Hepatocyte (in vitro differentiated cells): ENCODE measurements at regions not wholly inside any gene's neighbourhood (a gene's known extent, or its start where the extent isn't known, plus 50 kb on each side); places are given as distances from the start of the nearest gene placed in this dataset.

Experiments
- DNase-seq: peaks from one replicate; pipeline ENCODE4 v3.0.0-alpha.2; 2016; ENCODE audit warnings: low spot score
- H2AFZ ChIP-seq: fragments of 200-600 bp; sonication (generic); 2 replicates; pipeline ENCODE4 v1.6.0; 2016; ENCODE audit warnings: antibody characterized with exemption, mild to moderate bottlenecking
- H3K27ac ChIP-seq: fragments of 200-600 bp; sonication (generic); 2 replicates; pipeline ENCODE4 v1.5.1; 2016; ENCODE audit warnings: mild to moderate bottlenecking
- H3K27me3 ChIP-seq: fragments of 200-600 bp; sonication (generic); 2 replicates; pipeline ENCODE4 v1.6.1; 2016
- H3K36me3 ChIP-seq: fragments of 200-600 bp; sonication (generic); replicated peaks from 2 replicates; pipeline ENCODE4 v1.5.1; 2016; ENCODE audit warnings: low read depth; ENCODE audit not compliant: insufficient read depth
- H3K4me1 ChIP-seq: fragments of 200-600 bp; sonication (generic); 2 replicates; pipeline ENCODE4 v1.5.1; 2016; ENCODE audit warnings: mild to moderate bottlenecking, moderate library complexity; ENCODE audit not compliant: insufficient read depth
- H3K4me2 ChIP-seq: fragments of 200-600 bp; sonication (generic); 2 replicates; pipeline ENCODE4 v1.6.0; 2016
- H3K4me3 ChIP-seq: fragments of 200-600 bp; sonication (generic); 2 replicates; pipeline ENCODE4 v1.5.1; 2016; ENCODE audit warnings: mild to moderate bottlenecking
- H3K79me2 ChIP-seq: fragments of 200-600 bp; sonication (generic); 2 replicates; pipeline ENCODE4 v1.6.0; 2017; ENCODE audit warnings: mild to moderate bottlenecking
- H3K9me2 ChIP-seq: fragments of 200-600 bp; sonication (generic); replicated peaks from 2 replicates; pipeline ENCODE4 v1.6.0; 2017; ENCODE audit warnings: mild to moderate bottlenecking; ENCODE audit not compliant: insufficient read depth
- H3K9me3 ChIP-seq: fragments of 200-600 bp; sonication (generic); 2 replicates; pipeline ENCODE4 v1.5.1; 2016; ENCODE audit warnings: low read depth, mild to moderate bottlenecking
- H4K20me1 ChIP-seq: fragments of 200-600 bp; sonication (generic); 2 replicates; pipeline ENCODE4 v1.6.0; 2016; ENCODE audit warnings: mild to moderate bottlenecking; ENCODE audit not compliant: insufficient read depth, poor library complexity, severe bottlenecking
- CTCF ChIP-seq: fragments of 200-600 bp; sonication (generic); IDR thresholded peaks from 2 replicates; pipeline ENCODE4 v1.5.1; 2016; ENCODE audit warnings: antibody characterized with exemption, mild to moderate bottlenecking; ENCODE audit not compliant: poor library complexity
- EZH2 ChIP-seq: fragments of 200-600 bp; sonication (generic); IDR thresholded peaks from 2 replicates; pipeline ENCODE4 v1.6.1; 2016; ENCODE audit warnings: antibody characterized with exemption, mild to moderate bottlenecking, borderline replicate concordance
- EZH2phosphoT487 ChIP-seq: fragments of 200-600 bp; sonication (generic); IDR thresholded peaks from one replicate; pipeline ENCODE4 v1.6.1; 2018; ENCODE audit warnings: antibody characterized with exemption, mild to moderate bottlenecking, low read depth, moderate library complexity; ENCODE audit not compliant: unreplicated experiment, severe bottlenecking
- WGBS: methylation state at CpG from one replicate; pipeline ENCODE4 v1.1.6; 2016; ENCODE audit warnings: low lambda C conversion rate; ENCODE audit errors: missing lambda C conversion rate; 5-methylcytosine and 5-hydroxymethylcytosine counted together

DNA sequence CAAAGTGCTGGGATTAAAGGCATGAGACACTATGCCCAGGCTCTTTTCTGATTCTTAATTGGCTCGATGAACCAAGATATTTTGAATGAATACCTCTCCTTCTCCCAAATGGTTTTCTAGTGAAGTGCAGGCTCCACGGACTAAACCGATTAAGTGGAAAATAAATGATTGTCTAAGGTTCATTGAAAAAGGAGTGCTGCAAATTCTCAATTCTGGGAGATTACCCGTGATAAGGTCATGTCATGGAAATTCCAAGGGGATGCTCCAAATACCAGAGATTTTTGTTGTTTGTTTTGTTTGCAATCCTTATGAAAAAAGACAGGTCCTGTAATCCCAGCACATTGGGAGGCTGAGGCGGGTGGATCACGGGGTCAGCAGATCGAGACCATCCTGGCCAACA is 406.9 kb upstream of the TBL1XR1 start:
- H3K79me2 ChIP-seq, result no peaks in the 10 kb centered on the region
- H3K4me2 ChIP-seq, result no peak overlapping the region
- DNase-seq, result no peak
- no peaks in the 10 kb centered on the region for H3K9me3 ChIP-seq
- WGBS, result 91% methylated on average over 7 of the region's 7 CpGs
- H3K4me3 ChIP-seq, result no peak overlapping the region
- peaks cover 38% of the 10 kb centered on the region for H3K4me1 ChIP-seq
- no peaks in the 10 kb centered on the region for H3K36me3 ChIP-seq
- no peaks in the 10 kb centered on the region for H3K9me2 ChIP-seq
- H2AFZ ChIP-seq, result no peak overlapping the region
- TF ChIP-seq CTCF (no peak), EZH2phosphoT487 (no peak), EZH2 (no peak)
- no peak overlapping the region for H3K27ac ChIP-seq
- no peaks in the 10 kb centered on the region for H4K20me1 ChIP-seq
- no peaks in the 10 kb centered on the region for H3K27me3 ChIP-seq

DNA sequence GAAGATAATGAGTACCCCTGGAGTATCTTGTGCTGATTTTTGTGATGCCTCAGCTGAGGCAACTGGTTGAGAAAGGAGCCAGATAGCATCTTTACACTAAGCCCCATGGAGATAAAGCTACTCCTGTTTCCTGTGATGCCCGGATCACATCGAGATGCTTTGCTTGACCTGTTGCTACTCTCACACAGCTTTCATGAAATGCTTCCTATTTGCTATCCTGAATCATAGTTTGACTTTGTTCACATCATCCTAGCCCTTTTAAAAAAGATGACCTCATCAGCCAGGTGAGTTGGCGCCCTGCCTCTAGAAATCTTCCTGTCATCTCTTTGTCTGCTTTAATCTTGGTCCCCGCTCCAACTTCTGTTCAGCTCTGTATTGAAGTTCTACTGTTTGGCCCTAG is 409.6 kb upstream of the TBL1XR1 start:
- H3K79me2 ChIP-seq, result no peaks in the 10 kb centered on the region
- H3K9me2 ChIP-seq, result no peaks in the 10 kb centered on the region
- no peak overlapping the region for H3K4me2 ChIP-seq
- no peak overlapping the region for H2AFZ ChIP-seq
- 32% methylated on average over 4 of the region's 4 CpGs for WGBS
- no peaks in the 10 kb centered on the region for H4K20me1 ChIP-seq
- TF ChIP-seq EZH2 (no peak), CTCF (no peak), EZH2phosphoT487 (no peak)
- H3K27ac ChIP-seq, result peak overlapping the region; percentile 79
- H3K36me3 ChIP-seq, result no peaks in the 10 kb centered on the region
- H3K27me3 ChIP-seq, result no peaks in the 10 kb centered on the region
- DNase-seq, result peak; percentile 46
- peaks cover 60% of the 10 kb centered on the region for H3K4me1 ChIP-seq
- no peak overlapping the region for H3K4me3 ChIP-seq
- H3K9me3 ChIP-seq, result no peaks in the 10 kb centered on the region

- WGBS, result 30% methylated on average over 5 of the region's 5 CpGs
- Histone ChIP-seq H3K4me3 (no peak overlapping the region), H3K4me1 (peaks cover 55% of the 10 kb centered on the region), H3K36me3 (no peaks in the 10 kb centered on the region), H3K9me3 (no peaks in the 10 kb centered on the region), H3K27me3 (no peaks in the 10 kb centered on the region), H3K9me2 (no peaks in the 10 kb centered on the region), H3K79me2 (no peaks in the 10 kb centered on the region), H3K27ac (peak overlapping the region; percentile 79), H3K4me2 (peak overlapping the region; percentile 23), H4K20me1 (no peaks in the 10 kb centered on the region), H2AFZ (peak overlapping the region; percentile 26)
- TF ChIP-seq CTCF, result no peak
- no peak for TF ChIP-seq EZH2phosphoT487
- no peak for TF ChIP-seq EZH2
- DNase-seq, result no peak
These were observed 410.3 kb upstream of the TBL1XR1 start for GRCh38 chr3:177607589-177607988.

DNA sequence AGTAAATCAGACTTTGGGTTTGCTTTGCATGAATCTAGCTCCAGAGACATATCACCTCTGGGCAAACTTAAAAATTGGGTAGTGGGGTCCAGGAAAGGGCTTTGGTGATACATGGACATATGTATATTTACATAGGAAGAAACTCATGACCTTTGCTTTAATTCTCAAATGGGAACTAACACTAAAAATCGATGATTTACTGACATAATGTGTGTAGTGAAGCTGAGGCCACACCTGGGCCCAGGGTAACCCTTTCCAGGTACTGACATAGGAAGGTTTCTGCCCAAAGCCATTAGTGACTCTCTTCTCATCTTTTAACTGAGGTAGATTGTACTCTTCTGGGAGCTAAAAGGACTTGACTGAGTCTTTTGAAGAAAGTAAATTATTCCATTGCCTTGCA is 411.2 kb upstream of the TBL1XR1 start:
- H3K27ac ChIP-seq, result peak overlapping the region; percentile 79
- no peaks in the 10 kb centered on the region for H4K20me1 ChIP-seq
- no peak overlapping the region for H2AFZ ChIP-seq
- no peaks in the 10 kb centered on the region for H3K27me3 ChIP-seq
- H3K4me2 ChIP-seq, result no peak overlapping the region
- no peaks in the 10 kb centered on the region for H3K79me2 ChIP-seq
- no peak for TF ChIP-seq EZH2phosphoT487
- TF ChIP-seq CTCF, result no peak
- no peak for TF ChIP-seq EZH2
- H3K4me1 ChIP-seq, result peaks cover 47% of the 10 kb centered on the region
- 83% methylated on average over 1 of the region's 1 CpG for WGBS
- DNase-seq, result no peak
- H3K9me2 ChIP-seq, result no peaks in the 10 kb centered on the region
- H3K36me3 ChIP-seq, result no peaks in the 10 kb centered on the region
- H3K9me3 ChIP-seq, result no peaks in the 10 kb centered on the region
- no peak overlapping the region for H3K4me3 ChIP-seq
